Heart left ventricle (tissue), 13 donors: ENCODE measurements at regions not wholly inside any gene's neighbourhood (a gene's known extent, or its start where the extent isn't known, plus 50 kb on each side); places are given as distances from the start of the nearest gene placed in this dataset.

Experiments used
- CTCF ChIP-seq, 12 donors: fragments of 200-600 bp; sonication (generic) in 4 of 12; IDR thresholded peaks; one replicate each; pipeline versions ENCODE4 v1.5.0 to v1.8.0; 2018 to 2022; ENCODE audit warnings: antibody characterized with exemption in 12 of 12, mild to moderate bottlenecking in 5 of 12
- POLR2A ChIP-seq, 2 donors: fragments of 450-650 bp; IDR thresholded peaks; one replicate each; pipeline ENCODE4 v1.6.1; 2017; ENCODE audit warnings: antibody characterized with exemption in 2 of 2, mild to moderate bottlenecking in 2 of 2, moderate library complexity in 2 of 2
- donor health status: ischemic (EF 13 %, LVEDD 7.1; RV severe dilation, severe dysfunction).
- donor health status: DM: no; HTN: yes; CAD: no.
- donor health status: DM: no; HTN: no; CAD: no.
- donor health status: ischemic (EF 25% LVEDD 6.9; RV normal size, moderate dysfunction).
- donor health status: ischemic (EF 25% LVEDD 5.7; RV mildly dilated, moderate dysfunction).
- donor health status: ischemic (EF 35%, LVEDD 5.7; RV mildly dilated, moderate dysfunction).
- donor health status: nonischemic (EF 11% LVEDD 7.7; RV severe dilation, severe dysfunction).
- donor health status: DM: yes; HTN: yes; CAD: no.
- donor health status: PGD.
- donor health status: ischemic (EF 29% LVEDD 5.4; RV normal size, mild dysfunction).
- donor health status: nonischemic (EF 23%, LVEDD 6.1; RV moderate dilation, normal function).

GRCh38 chr5:29790281-29790680, 1403.2 kb upstream of the CDH6 start:
- TF ChIP-seq CTCF (IDR thresholded peaks at IDR 0.05) (no peak), POLR2A (IDR thresholded peaks at IDR 0.05) (no peak)
